GM12878 (cell line): ENCODE measurements at regions not wholly inside any gene's neighbourhood (a gene's known extent, or its start where the extent isn't known, plus 50 kb on each side); places are given as distances from the start of the nearest gene placed in this dataset.
A peak's percentile ranks its signal among the peaks of the same experiment; 100 is the strongest.

ENCODE experiments used
- ATAC-seq: fragments of 200-7000 bp; cut with Tn5 transposase; 3 replicates; pipeline ENCODE4 v1.9.1; 2020; ENCODE audit warnings: mild to moderate bottlenecking, moderate library complexity
- BruUV-seq: library from RNA; stranded (reverse); fragments of 400-500 nt; replicated peaks from 2 replicates; lab custom pipeline; 2021; lab: Mats Ljungman, UMichigan
- CTCF ChIA-PET: fragments of 300-600 bp; sonication (Branson Sonifier 250); formaldehyde crosslinking; extraction: SDS; loops from one replicate; lab custom pipeline; 2021; ENCODE audit warnings: inconsistent platforms; lab: Yijun Ruan, JAX
- POLR2A ChIA-PET: fragments of 350-600 bp; formaldehyde crosslinking; extraction: SDS; loops from one replicate; lab custom pipeline; 2021; ENCODE audit warnings: inconsistent platforms; lab: Charles Lee
- RAD21 ChIA-PET: fragments of 300-600 bp; sonication (Branson Sonifier 250); formaldehyde crosslinking; loops from one replicate; lab custom pipeline; 2023; ENCODE audit warnings: antibody characterized with exemption; ENCODE audit not compliant: unreplicated experiment; lab: Charles Lee
- SMC1A ChIA-PET: fragments of 300-600 bp; sonication (Branson Sonifier 250); formaldehyde crosslinking; loops from one replicate; lab custom pipeline; 2023; ENCODE audit not compliant: unreplicated experiment, uncharacterized antibody; lab: Charles Lee
- DNase-seq: peaks from one replicate; pipeline ENCODE4 v3.0.0-alpha.2; 2011; ENCODE audit warnings: low read depth, low spot score
- FAIRE-seq: peaks from 3 replicates; lab custom pipeline; 2011; peaks lifted over from hg19 to GRCh38; lab: Jason Lieb, UNC
- H2AFZ ChIP-seq: 2 replicates; pipeline ENCODE4 v1.6.0; 2011; ENCODE audit warnings: low read depth, low read length, control low read depth; ENCODE audit not compliant: control insufficient read depth
- H3K27ac ChIP-seq: 2 replicates; pipeline ENCODE4 v1.5.1; 2011; ENCODE audit warnings: control low read depth; ENCODE audit not compliant: control insufficient read depth, insufficient read depth
- H3K27me3 ChIP-seq, 2 experiments: replicated peaks in 1 of 2; 2 replicates each; pipeline versions ENCODE4 v1.6.0 to v1.6.1; 2011; ENCODE audit warnings: low read length in 1 of 2; ENCODE audit not compliant: control insufficient read depth in 2 of 2, insufficient read depth in 2 of 2
- H3K36me3 ChIP-seq, 2 experiments: 2 replicates each; pipeline ENCODE4 v1.5.1; 2011; ENCODE audit warnings: low read length in 1 of 2; ENCODE audit not compliant: control insufficient read depth in 2 of 2, insufficient read depth in 2 of 2
- H3K4me1 ChIP-seq: 2 replicates; pipeline ENCODE4 v1.6.1; 2011; ENCODE audit warnings: mild to moderate bottlenecking, low read length, moderate library complexity, mixed read lengths; ENCODE audit not compliant: control insufficient read depth, insufficient read depth
- H3K4me2 ChIP-seq: 2 replicates; pipeline ENCODE4 v1.6.0; 2011; ENCODE audit warnings: control low read depth; ENCODE audit not compliant: control insufficient read depth, insufficient read depth
- H3K4me3 ChIP-seq: fragments of 200-600 bp; sonication (generic); 2 replicates; pipeline ENCODE4 v1.5.1; 2016
- H3K79me2 ChIP-seq: 2 replicates; pipeline ENCODE4 v1.6.0; 2011; ENCODE audit warnings: low read length; ENCODE audit not compliant: control insufficient read depth, insufficient read depth
- H3K9ac ChIP-seq: 2 replicates; pipeline ENCODE4 v1.8.0; 2011; ENCODE audit warnings: low read length, control low read depth, mixed read lengths; ENCODE audit not compliant: control insufficient read depth, insufficient read depth
- H3K9me3 ChIP-seq: replicated peaks from 3 replicates; pipeline ENCODE4 v1.5.1; 2011; ENCODE audit warnings: mild to moderate bottlenecking, low read length; ENCODE audit not compliant: control insufficient read depth, insufficient read depth
- H4K20me1 ChIP-seq: 2 replicates; pipeline ENCODE4 v1.6.0; 2011; ENCODE audit not compliant: control insufficient read depth, insufficient read depth
- CHD2 ChIP-seq: IDR thresholded peaks from 2 replicates; pipeline ENCODE4 v1.6.1; 2011; ENCODE audit warnings: low read depth, low read length, improper control_type of control experiment, borderline replicate concordance
- EZH2 ChIP-seq: IDR thresholded peaks from 2 replicates; pipeline ENCODE4 v1.6.1; 2012; ENCODE audit warnings: low read depth, mild to moderate bottlenecking, control low read depth, inconsistent platforms, low read length, borderline replicate concordance; ENCODE audit not compliant: control insufficient read depth
- IKZF1 ChIP-seq: fragments of 450-650 bp; conservative IDR thresholded peaks from 2 replicates; pipeline ENCODE4 v1.6.1; 2017; ENCODE audit warnings: antibody characterized with exemption, mild to moderate bottlenecking
- NR2F1 ChIP-seq: fragments of 450-650 bp; conservative IDR thresholded peaks from 2 replicates; pipeline ENCODE4 v1.6.1; 2017; ENCODE audit warnings: mild to moderate bottlenecking
- SPI1 ChIP-seq: IDR thresholded peaks from 2 replicates; pipeline ENCODE4 v1.6.1; 2011; ENCODE audit warnings: low read depth, mild to moderate bottlenecking, low read length, moderate library complexity, borderline replicate concordance; ENCODE audit not compliant: insufficient read depth
- TARDBP ChIP-seq: IDR thresholded peaks from 2 replicates; pipeline ENCODE4 v1.6.1; 2016; ENCODE audit warnings: borderline replicate concordance
- USF1 ChIP-seq: IDR thresholded peaks from 2 replicates; pipeline ENCODE4 v1.6.1; 2011; ENCODE audit warnings: borderline replicate concordance, low read depth, mild to moderate bottlenecking, moderate library complexity, mixed read lengths, low read length; ENCODE audit not compliant: insufficient read depth; ENCODE audit errors: extremely low read length
- WGBS: methylation state at CpG from one replicate; pipeline ENCODE4 v1.1.6; 2016; ENCODE audit warnings: low lambda C conversion rate; ENCODE audit not compliant: insufficient replicate concordance, insufficient coverage; ENCODE audit errors: missing lambda C conversion rate; 5-methylcytosine and 5-hydroxymethylcytosine counted together
- in situ Hi-C: fragments of 300-500 bp; cut with MboI; formaldehyde crosslinking; loops from 9 replicates; pipeline ENCODE4 v1.14.3; 2018; ENCODE audit warnings: mixed read lengths
- intact Hi-C: fragments of 100-400 bp; cut with micrococcal nuclease; formaldehyde crosslinking; loops from one replicate; pipeline ENCODE4 v1.14.2; 2022; ENCODE audit not compliant: unreplicated experiment

DNA sequence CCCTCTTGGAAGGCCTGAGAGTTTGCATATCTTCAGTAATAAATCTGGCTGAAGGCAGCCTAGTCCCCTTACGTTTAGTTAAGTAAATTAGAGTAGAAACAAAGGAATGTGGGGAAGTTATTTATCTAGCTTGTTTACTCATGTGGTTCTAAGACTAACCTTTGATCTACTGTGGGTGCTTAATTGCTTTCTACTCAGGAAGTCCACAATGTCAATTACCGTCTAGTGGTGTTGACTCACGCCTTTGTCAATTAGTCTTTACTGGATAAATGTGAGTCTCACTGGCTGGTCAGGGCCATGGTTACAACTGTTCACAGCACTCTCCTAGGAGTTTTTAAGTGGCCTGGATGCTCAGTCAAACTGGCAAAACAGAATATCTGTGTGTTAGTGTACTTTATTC lies 2338.4 kb downstream of the TP53TG3F start:
- no peaks in the 10 kb centered on the region for H4K20me1 ChIP-seq
- H2AFZ ChIP-seq = no peak overlapping the region
- BruUV-seq = no TSS peak
- intact Hi-C loops (no loop called here), in situ Hi-C loops (no loop called here)
- ChIA-PET SMC1A (interaction anchor here (1.0 to 4.3 kb wide), 7 partner anchors 11 to 138 kb away, joined by 3 to 14 read pairs (median 6); no protein-coding TSS in a partner anchor), POLR2A (no interaction called here), RAD21 (interaction anchor here (0.9 to 1.2 kb wide), 2 partner anchors 21 to 166 kb away, joined by 3 read pairs; no protein-coding TSS in a partner anchor), CTCF (no interaction called here)
- WGBS = 27% methylated on average over 3 of the region's 3 CpGs
- H3K79me2 ChIP-seq = no peaks in the 10 kb centered on the region
- no peak overlapping the region for H3K4me3 ChIP-seq
- TF ChIP-seq SPI1 = no peak
- 0 out of 2 replicates have a peak, but pooled peaks have one; percentile 48 for TF ChIP-seq NR2F1
- no peak overlapping the region for H3K9ac ChIP-seq
- no peaks in the 10 kb centered on the region for H3K4me1 ChIP-seq
- no peak for DNase-seq
- no peaks in the 10 kb centered on the region; the same call in 2 of the 3 replicates for H3K9me3 ChIP-seq
- no peaks in the 10 kb centered on the region for H3K36me3 ChIP-seq
- no peak overlapping the region for H3K27ac ChIP-seq
- no peak overlapping the region for H3K4me2 ChIP-seq
- ATAC-seq = no peak
- no peaks in the 10 kb centered on the region for H3K27me3 ChIP-seq
- no peak for FAIRE-seq

DNA sequence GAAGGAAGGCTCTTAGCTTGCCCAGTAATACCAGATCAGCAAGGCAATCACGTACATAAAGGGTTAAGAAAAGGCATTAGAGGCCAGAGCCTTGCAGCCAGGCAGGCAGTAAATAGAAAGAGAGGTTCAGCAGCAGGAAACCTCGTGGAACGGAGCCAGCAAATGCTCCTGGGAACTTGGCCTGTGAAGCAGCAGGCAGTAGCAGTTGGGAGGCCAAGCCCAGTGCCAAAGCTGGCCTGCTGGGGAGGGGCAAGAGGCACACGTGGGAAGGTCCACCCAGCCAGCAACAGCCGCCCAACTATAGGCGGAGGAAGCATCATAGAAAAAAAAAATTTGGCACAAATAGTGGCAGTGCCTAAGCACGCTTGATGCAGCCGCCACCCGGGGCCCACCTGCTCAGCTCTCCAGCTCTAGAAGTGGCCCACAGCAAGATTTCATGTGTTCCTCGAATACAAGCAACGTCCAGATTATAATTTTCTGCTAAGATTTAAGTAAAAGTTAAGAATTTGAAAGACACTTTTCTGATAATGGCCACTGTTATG lies 2339.5 kb downstream of the TP53TG3F start:
- Histone ChIP-seq H3K9me3 (no peaks in the 10 kb centered on the region; the same call in 2 of the 3 replicates), H3K4me2 (no peak overlapping the region), H3K27me3 (no peaks in the 10 kb centered on the region), H3K36me3 (no peaks in the 10 kb centered on the region), H3K9ac (no peak overlapping the region), H4K20me1 (no peaks in the 10 kb centered on the region), H2AFZ (no peak overlapping the region), H3K4me1 (no peaks in the 10 kb centered on the region), H3K27ac (no peak overlapping the region), H3K4me3 (no peak overlapping the region), H3K79me2 (no peaks in the 10 kb centered on the region)
- ChIA-PET SMC1A (interaction anchor here (1.6 to 4.3 kb wide), 4 partner anchors 10 to 197 kb away, joined by 4 to 13 read pairs (median 6); no protein-coding TSS in a partner anchor), CTCF (no interaction called here), POLR2A (no interaction called here), RAD21 (interaction anchor here (0.8 to 1.5 kb wide), 5 partner anchors 15 to 197 kb away, joined by 3 to 4 read pairs (median 3); no protein-coding TSS in a partner anchor)
- 42% methylated on average over 11 of the region's 11 CpGs for WGBS
- in situ Hi-C loops (no loop called here), intact Hi-C loops (no loop called here)
- BruUV-seq = no TSS peak
- TF ChIP-seq EZH2 (no peak), USF1 (no peak), CHD2 (no peak), TARDBP (no peak), IKZF1 (no peak)
- DNase-seq = no peak
- no peak for ATAC-seq
- FAIRE-seq = no peak
